Head of caudate nucleus (tissue), 42 donors: ENCODE measurements at regions not wholly inside any gene's neighbourhood (a gene's known extent, or its start where the extent isn't known, plus 50 kb on each side); places are given as distances from the start of the nearest gene placed in this dataset.
A peak's percentile ranks its signal among the peaks of the same experiment; 100 is the strongest.

ENCODE experiments used
- DNase-seq, 42 donors: peaks; one replicate each; pipeline versions ENCODE4 v3.0.0 to v3.0.0-alpha.2; 2020 to 2021; ENCODE audit warnings: mixed read lengths in 7 of 42
- intact Hi-C: fragments of 100-400 bp; cut with DNase I; formaldehyde crosslinking; loops from one replicate; pipeline ENCODE4 v1.15.0; 2022

- intact Hi-C loops: no loop called here
- DNase-seq: no peak
Measured at GRCh38 chr6:163679753-163680152, 265.2 kb downstream of the QKI start.

GRCh38 chr6:163679012-163679660, 264.6 kb downstream of the QKI start:
- intact Hi-C loops: no loop called here
- DNase-seq: no peak

GRCh38 chr6:163675611-163676010, 261.1 kb downstream of the QKI start:
- intact Hi-C loops: no loop called here
- DNase-seq: no peak

GRCh38 chr6:163672710-163673109, 258.2 kb downstream of the QKI start:
- intact Hi-C loops: no loop called here
- no peak for DNase-seq

- intact Hi-C loops: no loop called here
- DNase-seq: no peak
Measured at GRCh38 chr6:163671791-163672190, 257.3 kb downstream of the QKI start.

- DNase-seq: no peak
- intact Hi-C loops: no loop called here
Measured at GRCh38 chr6:163671355-163671754, 256.8 kb downstream of the QKI start.

GRCh38 chr6:163670336-163670735, 255.8 kb downstream of the QKI start:
- DNase-seq: no peak
- intact Hi-C loops: no loop called here

- DNase-seq: no peak
Measured at GRCh38 chr6:163668061-163668426, 253.5 kb downstream of the QKI start.

GRCh38 chr6:163667372-163668060, 253.0 kb downstream of the QKI start:
- DNase-seq: peak in 29 of 42 donors; percentile 6 to 73 (median 40)
- intact Hi-C loops: no loop called here

More at GRCh38 chr6:163668061-163668426, 253.5 kb downstream of the QKI start:
- intact Hi-C loops: no loop called here

- intact Hi-C loops: no loop called here
Measured at GRCh38 chr6:163665464-163665863, 250.9 kb downstream of the QKI start.

GRCh38 chr6:163663575-163663974, 249.1 kb downstream of the QKI start:
- intact Hi-C loops: no loop called here
- no peak for DNase-seq

More at GRCh38 chr6:163665464-163665863, 250.9 kb downstream of the QKI start:
- DNase-seq: no peak

- DNase-seq: no peak
- intact Hi-C loops: no loop called here
Measured at GRCh38 chr6:163662604-163663225, 248.2 kb downstream of the QKI start.

GRCh38 chr6:163661272-163661671, 246.8 kb downstream of the QKI start:
- peak in 11 of 42 donors; percentile 15 to 68 (median 26) for DNase-seq
- intact Hi-C loops: no loop called here

GRCh38 chr6:163659803-163660202, 245.3 kb downstream of the QKI start:
- DNase-seq: peak in 1 of 42 donors; percentile 25
- intact Hi-C loops: no loop called here

- intact Hi-C loops: no loop called here
Measured at GRCh38 chr6:163655217-163656121, 241.0 kb downstream of the QKI start.

GRCh38 chr6:163651915-163652668, 237.6 kb downstream of the QKI start:
- intact Hi-C loops: no loop called here
- DNase-seq: peak in 4 of 42 donors; percentile 12 to 66 (median 22)

More at GRCh38 chr6:163655217-163656121, 241.0 kb downstream of the QKI start:
- peak in 2 of 42 donors; percentile 9 to 16 for DNase-seq

- DNase-seq: peak in 1 of 42 donors; percentile 8
- intact Hi-C loops: no loop called here
Measured at GRCh38 chr6:163651426-163651825, 236.9 kb downstream of the QKI start.

- intact Hi-C loops: no loop called here
- DNase-seq: no peak
Measured at GRCh38 chr6:163648868-163649267, 234.3 kb downstream of the QKI start.

- no peak for DNase-seq
- intact Hi-C loops: no loop called here
Measured at GRCh38 chr6:163647624-163648023, 233.1 kb downstream of the QKI start.
